Common myeloid progenitor, CD34-positive (primary cell): ENCODE measurements at regions not wholly inside any gene's neighbourhood (a gene's known extent, or its start where the extent isn't known, plus 50 kb on each side); places are given as distances from the start of the nearest gene placed in this dataset.

Source experiments
- CTCF ChIA-PET: fragments of 350-600 bp; sonication (Branson Sonifier 250); formaldehyde crosslinking; loops from one replicate; lab custom pipeline; 2021; ENCODE audit warnings: antibody characterized with exemption; lab: Charles Lee
- POLR2A ChIA-PET: fragments of 350-600 bp; sonication (Branson Sonifier 250); formaldehyde crosslinking; loops from one replicate; lab custom pipeline; 2021; ENCODE audit warnings: antibody characterized with exemption; lab: Charles Lee
- DNase-seq, 3 donors: peaks; one replicate each; pipeline versions ENCODE4 v3.0.0 to v3.0.0-alpha.2; 2013
- H3K27ac ChIP-seq, 2 experiments: 1 replicate in 1 of 2; 2 replicates in 1 of 2; pipeline ENCODE4 v1.7.0; 2013; ENCODE audit warnings: inconsistent platforms in 2 of 2, low read length in 2 of 2, mild to moderate bottlenecking in 2 of 2, low read depth in 1 of 2, moderate library complexity in 1 of 2; ENCODE audit not compliant: severe bottlenecking in 2 of 2, insufficient read depth in 1 of 2, poor library complexity in 1 of 2
- H3K27me3 ChIP-seq, 5 experiments: replicated peaks in 2 of 5; 1 replicate in 3 of 5; 2 replicates in 2 of 5; pipeline versions ENCODE4 v1.6.1 to v1.7.0; 2013; ENCODE audit warnings: low read length in 4 of 5, mild to moderate bottlenecking in 2 of 5, moderate library complexity in 2 of 5, inconsistent platforms in 1 of 5; ENCODE audit not compliant: insufficient read depth in 5 of 5, control insufficient read depth in 4 of 5
- H3K36me3 ChIP-seq, 4 experiments: 1 replicate in 2 of 4; 2 replicates in 2 of 4; pipeline versions ENCODE4 v1.6.1 to v1.7.0; 2013; ENCODE audit warnings: low read length in 3 of 4, control low read depth in 1 of 4, mild to moderate bottlenecking in 1 of 4; ENCODE audit not compliant: control insufficient read depth in 4 of 4, insufficient read depth in 4 of 4
- H3K4me1 ChIP-seq, 4 experiments: 1 replicate in 3 of 4; 2 replicates in 1 of 4; pipeline versions ENCODE4 v1.6.1 to v1.7.1; 2013; ENCODE audit warnings: low read length in 3 of 4, mild to moderate bottlenecking in 3 of 4, control low read depth in 1 of 4, inconsistent platforms in 1 of 4, moderate library complexity in 1 of 4; ENCODE audit not compliant: control insufficient read depth in 4 of 4, insufficient read depth in 4 of 4; ENCODE audit errors: control extremely low read depth in 1 of 4
- H3K4me3 ChIP-seq, 7 experiments: 1 replicate in 4 of 7; 2 replicates in 3 of 7; pipeline versions ENCODE4 v1.5.1 to v1.7.0; 2013; ENCODE audit warnings: mild to moderate bottlenecking in 7 of 7, low read length in 6 of 7, moderate library complexity in 6 of 7, inconsistent platforms in 2 of 7, low read depth in 2 of 7, control low read depth in 1 of 7; ENCODE audit not compliant: insufficient read depth in 4 of 7, control insufficient read depth in 1 of 7; ENCODE audit errors: extremely low read depth in 1 of 7
- H3K9me3 ChIP-seq, 5 experiments: 1 replicate in 4 of 5; 2 replicates in 1 of 5; pipeline versions ENCODE4 v1.6.1 to v1.7.1; 2013; ENCODE audit warnings: low read length in 4 of 5, mild to moderate bottlenecking in 2 of 5, inconsistent platforms in 1 of 5, low read depth in 1 of 5, moderate library complexity in 1 of 5; ENCODE audit not compliant: control insufficient read depth in 4 of 5, insufficient read depth in 2 of 5; ENCODE audit errors: control extremely low read depth in 1 of 5
- WGBS: methylation state at CpG from one replicate; pipeline ENCODE4 v1.1.5; 2013; ENCODE audit not compliant: insufficient coverage; 5-methylcytosine and 5-hydroxymethylcytosine counted together

DNA sequence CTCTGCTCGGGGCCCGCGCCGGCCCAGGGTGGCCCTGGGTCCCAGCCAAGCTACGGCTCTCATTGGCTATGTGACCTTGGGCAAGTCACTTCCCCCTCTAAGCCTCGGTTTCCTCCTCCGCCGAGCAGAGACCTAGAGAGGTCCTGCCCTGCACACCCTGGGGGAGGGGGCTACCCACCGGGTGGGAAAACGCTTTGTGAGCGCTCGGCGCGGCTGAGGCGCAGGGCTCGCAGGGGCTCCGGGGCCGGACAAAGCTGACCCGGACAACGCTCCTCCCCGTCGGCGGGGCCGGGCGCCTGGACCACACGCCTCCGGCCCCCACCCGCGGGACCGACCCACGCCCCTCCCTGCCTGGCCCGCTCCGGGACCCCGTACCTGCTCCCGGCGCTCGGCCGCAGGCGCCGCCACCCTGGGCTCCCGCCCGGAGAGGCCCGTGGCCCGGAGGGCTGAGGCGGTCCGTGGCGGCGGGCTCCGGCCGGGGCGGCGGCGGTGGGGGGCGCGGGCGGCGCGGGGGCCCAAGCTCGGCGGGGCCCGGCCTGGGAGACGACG is 85.7 kb upstream of the MELK start:
- 0% methylated on average over 33 of the region's 63 CpGs for WGBS
- POLR2A ChIA-PET = interaction anchor here (0.9 kb wide), 1 partner anchor 31 kb away, joined by 3 read pairs; no protein-coding TSS in a partner anchor
- Histone ChIP-seq H3K27ac (peak overlapping the region in 1 of 2 experiments; percentile 73), H3K4me1 (peaks cover 6 to 30% (median 29%) of the 10 kb centered on the region in 4 experiments), H3K9me3 (no peaks in the 10 kb centered on the region), H3K36me3 (peaks cover 0 to 6% (median 4%) of the 10 kb centered on the region in 4 experiments), H3K27me3 (no peaks in the 10 kb centered on the region), H3K4me3 (peak overlapping the region; percentile 81 to 95 (median 88))
- CTCF ChIA-PET = interaction anchor here (1.1 to 1.6 kb wide), 5 partner anchors 14 to 41 kb away, joined by 3 to 6 read pairs (median 3); no protein-coding TSS in a partner anchor
- DNase-seq = peak in 2 of 3 donors; percentile 70 to 71

GRCh38 chr9:36486329-36486932 is 86.3 kb upstream of the MELK start:
- DNase-seq = peak; percentile 29 to 62 (median 42)
- ChIA-PET CTCF (interaction anchor here (0.8 to 1.6 kb wide), 7 partner anchors 14 to 68 kb away, joined by 3 to 6 read pairs (median 3); no protein-coding TSS in a partner anchor), POLR2A (interaction anchor here (0.6 kb wide), 1 partner anchor 62 kb away, joined by 3 read pairs; no protein-coding TSS in a partner anchor)
- Histone ChIP-seq H3K4me1 (peaks cover 6 to 30% (median 29%) of the 10 kb centered on the region in 4 experiments), H3K36me3 (peaks cover 0 to 6% (median 4%) of the 10 kb centered on the region in 4 experiments), H3K27me3 (no peaks in the 10 kb centered on the region), H3K4me3 (peak overlapping the region; percentile 81 to 95 (median 88)), H3K27ac (peak overlapping the region; percentile 37 to 73), H3K9me3 (no peaks in the 10 kb centered on the region)
- under 1% methylated on average over 14 of the region's 24 CpGs for WGBS

DNA sequence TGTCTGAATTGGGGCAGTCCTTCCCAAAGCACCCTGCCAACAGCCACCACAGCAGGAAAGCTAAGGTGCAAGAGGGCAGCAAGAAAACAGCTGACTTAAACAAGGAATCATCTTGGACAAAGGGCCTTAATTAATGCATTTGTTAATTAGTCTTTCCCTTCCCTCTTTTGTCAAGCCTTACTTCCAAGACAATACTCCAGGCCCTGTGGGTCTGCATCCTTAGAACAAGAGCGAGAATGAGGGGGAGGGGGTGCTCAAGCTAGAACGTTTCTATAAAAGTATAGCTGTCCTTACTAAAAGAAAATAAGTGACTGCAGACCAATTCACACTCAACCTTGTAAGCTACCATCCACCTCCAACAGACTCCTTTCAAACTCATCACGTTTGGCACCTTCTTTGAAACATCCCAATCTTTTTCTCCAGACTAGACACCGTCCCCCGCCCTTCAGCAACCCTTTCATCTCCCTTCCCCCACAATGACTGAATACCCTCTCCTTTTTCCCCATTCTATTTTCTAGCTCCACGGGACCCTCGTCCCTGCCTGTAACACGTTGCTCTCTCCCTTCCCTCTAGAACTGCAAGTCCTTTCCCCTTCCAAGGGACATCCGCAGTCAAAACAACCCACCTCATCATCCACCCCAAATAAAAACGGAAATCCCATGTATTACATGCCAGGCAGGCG is 85.7 kb upstream of the RNF38 start:
- ChIA-PET CTCF (interaction anchor here (0.8 to 1.6 kb wide), 9 partner anchors 10 to 68 kb away, joined by 3 to 6 read pairs (median 3); no protein-coding TSS in a partner anchor), POLR2A (interaction anchor here (0.6 kb wide), 1 partner anchor 63 kb away, joined by 3 read pairs; no protein-coding TSS in a partner anchor)
- peak in 1 of 3 donors; percentile 22 for DNase-seq
- Histone ChIP-seq H3K9me3 (no peaks in the 10 kb centered on the region), H3K4me1 (peaks cover 6 to 33% (median 29%) of the 10 kb centered on the region in 4 experiments), H3K27me3 (no peaks in the 10 kb centered on the region), H3K36me3 (peaks cover 0 to 6% (median 4%) of the 10 kb centered on the region in 4 experiments), H3K4me3 (peak overlapping the region; percentile 81 to 95 (median 88)), H3K27ac (peak overlapping the region; percentile 37 to 73)
- WGBS = 10% methylated on average over 8 of the region's 11 CpGs

- no peak overlapping the region for H3K4me3 ChIP-seq
- no peaks in the 10 kb centered on the region for H3K9me3 ChIP-seq
- DNase-seq = no peak
- H3K36me3 ChIP-seq = peaks cover 0 to 6% (median 4%) of the 10 kb centered on the region in 4 experiments
- WGBS = no CpG with 5 or more reads among the region's 3 CpGs
- ChIA-PET POLR2A (no interaction called here), CTCF (no interaction called here)
- no peaks in the 10 kb centered on the region for H3K27me3 ChIP-seq
- H3K4me1 ChIP-seq = peaks cover 6 to 29% (median 28%) of the 10 kb centered on the region in 4 experiments
- no peak overlapping the region for H3K27ac ChIP-seq
Measured at GRCh38 chr9:36484124-36484523, 84.1 kb upstream of the RNF38 start.

DNA sequence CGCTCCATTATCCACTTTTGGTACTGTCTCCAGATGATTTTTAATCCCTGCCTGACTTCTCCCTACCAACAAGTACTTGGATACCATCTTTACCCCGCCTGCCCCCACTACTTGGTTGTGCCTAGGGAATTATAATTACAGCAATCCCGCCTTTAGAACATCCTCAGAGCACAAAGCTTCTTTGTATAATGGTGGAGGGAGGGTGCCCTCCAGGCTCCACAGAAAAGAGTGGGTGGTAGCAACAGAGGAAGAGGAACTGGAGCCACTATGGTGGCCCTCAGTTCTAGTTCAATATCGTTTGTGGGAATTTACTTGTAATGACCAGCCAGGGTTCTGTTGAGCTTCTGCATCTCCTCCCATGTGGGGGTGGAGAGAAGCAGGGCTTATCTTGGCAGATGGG is 79.0 kb upstream of the RNF38 start:
- POLR2A ChIA-PET = no interaction called here
- CTCF ChIA-PET = interaction anchor here (1.0 to 1.5 kb wide), 3 partner anchors 18 to 72 kb away, joined by 3 to 6 read pairs (median 4); no protein-coding TSS in a partner anchor

GRCh38 chr9:36471359-36471758 is 71.3 kb upstream of the RNF38 start:
- ChIA-PET CTCF (interaction anchor here (0.9 to 1.2 kb wide), 3 partner anchors 13 to 32 kb away, joined by 3 to 6 read pairs (median 3); no protein-coding TSS in a partner anchor), POLR2A (no interaction called here)
- WGBS = 66% methylated on average over 3 of the region's 3 CpGs
- Histone ChIP-seq H3K27ac (peak overlapping the region; percentile 62 to 82), H3K4me1 (peaks cover 4 to 27% (median 16%) of the 10 kb centered on the region in 4 experiments), H3K36me3 (no peaks in the 10 kb centered on the region), H3K9me3 (no peaks in the 10 kb centered on the region), H3K27me3 (no peaks in the 10 kb centered on the region), H3K4me3 (peak overlapping the region in 5 of 7 experiments; percentile 54 to 83 (median 66))
- DNase-seq = no peak

More for the DNA sequence above, 79.0 kb upstream of the RNF38 start:
- DNase-seq = no peak
- Histone ChIP-seq H3K36me3 (peaks cover 0 to 5% (median 4%) of the 10 kb centered on the region in 4 experiments), H3K27me3 (no peaks in the 10 kb centered on the region), H3K27ac (no peak overlapping the region), H3K4me1 (peaks cover 0 to 3% (median 0%) of the 10 kb centered on the region in 4 experiments), H3K9me3 (no peaks in the 10 kb centered on the region), H3K4me3 (no peak overlapping the region)
- WGBS = 86% methylated on average over 1 of the region's 4 CpGs
